HG03196 (cell line): ENCODE measurements at regions not wholly inside any gene's neighbourhood (a gene's known extent, or its start where the extent isn't known, plus 50 kb on each side); places are given as distances from the start of the nearest gene placed in this dataset.

Source experiments
- ATAC-seq: cut with Tn5 transposase; IDR thresholded peaks from one replicate; pipeline ENCODE4 v1.9.1; 2021; ENCODE audit not compliant: unreplicated experiment

- no peak for ATAC-seq
These were observed 471.7 kb downstream of the LRFN5 start for GRCh38 chr14:42078345-42078744.

- no peak for ATAC-seq
These were observed 463.4 kb downstream of the LRFN5 start for GRCh38 chr14:42070031-42070430.

GRCh38 chr14:42057111-42057510 is 450.4 kb downstream of the LRFN5 start:
- no peak for ATAC-seq

DNA sequence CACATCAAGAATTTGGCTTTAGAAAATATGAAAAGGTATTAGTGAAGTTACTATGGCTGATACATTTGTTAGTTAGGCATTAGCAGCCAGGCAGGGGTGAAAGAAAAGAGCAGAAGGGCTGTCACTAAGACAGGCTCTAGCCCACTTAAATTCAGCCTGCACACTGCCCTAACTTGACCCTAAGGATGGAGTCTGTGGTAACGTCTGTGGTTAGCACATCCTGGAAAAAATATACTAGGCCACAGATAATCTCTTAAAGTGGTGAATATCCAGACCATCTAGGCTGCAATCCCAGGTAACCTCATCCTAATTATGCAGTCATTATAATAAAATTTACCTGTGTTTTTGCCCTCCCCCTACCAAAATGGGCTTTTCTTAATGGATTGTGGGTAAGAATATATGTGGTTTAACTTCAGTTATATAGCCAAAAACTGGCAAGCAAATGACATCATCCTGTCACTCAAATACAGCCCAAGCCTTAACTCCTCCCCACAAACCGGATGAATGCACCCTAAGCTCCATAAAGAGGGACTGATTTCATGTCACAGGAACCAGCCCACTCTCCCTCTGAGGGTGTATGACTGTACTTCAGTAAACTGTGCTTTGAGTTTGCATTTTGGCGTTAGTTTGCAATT is 440.9 kb downstream of the LRFN5 start:
- ATAC-seq, result no peak

DNA sequence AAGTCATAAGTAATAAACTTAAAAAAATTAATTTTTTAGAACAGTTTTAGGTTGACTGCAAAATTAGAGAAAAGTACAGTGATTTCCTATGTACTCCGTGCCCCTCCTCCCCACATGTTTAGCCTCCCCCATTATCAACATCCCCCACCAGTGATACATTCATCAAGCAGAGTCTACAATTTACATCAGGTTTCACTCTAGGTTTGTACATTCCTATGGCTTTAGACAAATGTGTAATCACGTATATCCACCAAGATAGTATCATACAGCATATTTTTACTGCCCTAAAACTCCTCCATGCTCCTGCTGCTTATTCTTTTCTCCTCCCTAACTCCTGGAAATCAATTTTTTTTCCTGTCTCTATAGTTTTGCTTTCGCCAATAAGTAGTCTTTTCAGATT is 438.7 kb downstream of the LRFN5 start:
- ATAC-seq, result no peak

DNA sequence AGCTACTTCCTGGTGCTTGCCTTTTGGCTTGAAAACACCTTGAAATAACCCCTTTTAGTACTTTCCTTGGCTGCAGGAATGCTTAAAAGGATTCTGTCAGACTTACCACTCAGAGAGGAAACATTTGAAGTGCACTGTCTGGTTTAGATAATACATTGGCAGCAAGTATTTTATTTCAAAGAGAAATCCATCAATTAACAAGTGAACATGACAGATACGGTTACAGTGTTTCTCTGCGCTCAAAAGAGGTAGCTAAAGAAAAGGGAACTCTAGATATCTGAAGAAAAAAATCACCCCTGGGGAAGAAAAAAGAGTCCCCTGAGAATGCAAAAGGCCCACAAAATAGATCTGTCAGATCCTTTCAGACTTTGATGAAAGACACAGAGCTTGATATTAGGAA is 421.9 kb downstream of the LRFN5 start:
- no peak for ATAC-seq

- no peak for ATAC-seq
These were observed 420.6 kb downstream of the LRFN5 start for GRCh38 chr14:42027271-42027670.

DNA sequence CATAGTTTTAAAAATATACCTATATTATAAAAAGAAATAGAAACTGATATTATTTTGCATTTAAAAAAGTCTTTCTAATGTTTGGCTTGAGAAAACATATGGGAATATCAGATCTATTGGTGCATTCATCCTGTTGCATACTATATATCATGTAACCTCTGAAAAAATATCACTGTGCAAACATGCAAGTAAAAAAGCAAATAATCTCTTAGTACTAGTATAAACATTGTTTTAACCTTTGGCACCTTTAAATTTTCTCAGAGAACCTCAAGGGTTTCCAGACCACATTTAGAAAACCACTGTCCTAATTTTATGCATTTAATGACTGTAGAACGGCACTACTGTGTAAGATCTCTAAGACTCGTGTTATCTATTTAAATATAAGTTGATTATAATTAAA is 416.8 kb downstream of the LRFN5 start:
- no peak for ATAC-seq

DNA sequence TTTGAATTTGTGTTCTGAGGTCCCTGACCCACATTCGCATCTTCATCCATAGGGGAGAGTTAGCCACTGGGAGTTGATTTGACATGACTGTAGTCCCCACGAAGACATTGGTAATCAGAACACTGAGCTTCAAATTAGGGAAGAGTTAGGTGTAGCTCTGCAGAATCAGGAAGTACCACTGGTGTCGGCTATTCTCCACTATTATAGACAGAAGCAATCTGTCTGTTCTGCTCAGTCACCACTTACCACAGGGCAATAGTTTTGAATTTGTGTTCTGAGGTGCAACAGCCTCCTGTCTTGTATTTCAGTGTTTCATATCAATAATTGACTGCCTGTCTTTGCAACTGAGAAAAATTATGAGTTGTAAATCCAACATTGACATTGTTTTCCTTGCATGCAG is 407.6 kb downstream of the LRFN5 start:
- no peak for ATAC-seq

DNA sequence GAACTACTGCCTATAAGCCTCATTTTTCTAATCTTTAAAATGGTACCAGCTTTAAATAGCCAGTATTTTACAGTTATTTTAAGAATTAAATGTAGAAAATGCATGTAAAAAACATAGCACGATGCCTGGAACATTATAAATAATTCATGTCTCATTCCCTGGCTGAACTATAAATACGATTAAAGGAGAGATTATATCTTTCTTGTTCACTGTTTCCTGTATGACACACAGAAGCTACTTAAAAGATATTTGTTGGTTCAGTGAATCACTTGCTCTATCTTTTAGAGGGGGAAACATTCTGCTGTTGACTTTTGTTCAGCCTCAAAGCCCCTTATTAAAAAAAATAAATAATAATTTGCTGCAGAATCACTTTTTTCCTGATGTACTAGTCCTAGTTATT is 406.9 kb downstream of the LRFN5 start:
- ATAC-seq, result no peak

GRCh38 chr14:42013153-42013552 is 406.5 kb downstream of the LRFN5 start:
- ATAC-seq, result no peak

GRCh38 chr14:42011221-42011620 is 404.5 kb downstream of the LRFN5 start:
- no peak for ATAC-seq

DNA sequence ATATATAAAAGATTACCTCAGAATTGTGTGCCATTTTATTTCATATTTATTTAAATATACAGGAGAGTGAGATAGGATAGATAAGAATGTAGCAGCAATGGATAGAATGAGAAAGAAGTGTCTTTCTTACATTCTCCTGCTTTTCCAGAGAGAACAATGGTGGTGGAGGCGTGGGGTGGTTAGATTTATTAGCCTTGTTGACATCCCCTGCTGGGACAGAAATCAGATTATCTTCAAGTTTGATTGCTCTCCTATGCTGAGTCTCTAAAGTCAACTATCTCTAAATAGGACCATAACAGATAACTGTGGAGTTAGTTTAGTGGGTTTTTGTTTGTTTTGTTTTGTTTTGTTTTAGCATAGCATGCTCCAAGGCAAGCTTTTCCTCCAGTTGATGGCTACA is 397.6 kb downstream of the LRFN5 start:
- ATAC-seq, result no peak

DNA sequence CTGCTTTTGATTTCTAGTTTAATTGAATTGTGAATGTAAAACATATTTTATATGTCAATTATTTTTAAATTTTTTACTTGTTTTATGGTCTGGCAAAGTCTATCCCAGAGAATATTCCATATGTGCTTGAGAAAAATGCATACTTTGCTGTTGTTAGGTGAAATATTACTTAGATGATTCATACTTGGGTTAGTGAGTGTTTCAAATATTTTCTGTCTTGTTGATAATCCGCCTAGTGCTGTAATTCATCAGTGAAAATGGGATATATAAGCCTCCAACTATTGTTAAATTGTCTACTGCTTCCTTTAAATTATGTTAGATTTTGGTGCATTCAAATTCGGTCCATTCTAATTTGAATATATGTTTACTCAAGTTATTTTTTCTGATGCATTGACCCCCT is 395.5 kb downstream of the LRFN5 start:
- no peak for ATAC-seq

GRCh38 chr14:42001431-42001830 is 394.8 kb downstream of the LRFN5 start:
- ATAC-seq, result no peak

- no peak for ATAC-seq
These were observed 393.8 kb downstream of the LRFN5 start for GRCh38 chr14:42000450-42000849.

GRCh38 chr14:41993687-41994086 is 387.0 kb downstream of the LRFN5 start:
- no peak for ATAC-seq

DNA sequence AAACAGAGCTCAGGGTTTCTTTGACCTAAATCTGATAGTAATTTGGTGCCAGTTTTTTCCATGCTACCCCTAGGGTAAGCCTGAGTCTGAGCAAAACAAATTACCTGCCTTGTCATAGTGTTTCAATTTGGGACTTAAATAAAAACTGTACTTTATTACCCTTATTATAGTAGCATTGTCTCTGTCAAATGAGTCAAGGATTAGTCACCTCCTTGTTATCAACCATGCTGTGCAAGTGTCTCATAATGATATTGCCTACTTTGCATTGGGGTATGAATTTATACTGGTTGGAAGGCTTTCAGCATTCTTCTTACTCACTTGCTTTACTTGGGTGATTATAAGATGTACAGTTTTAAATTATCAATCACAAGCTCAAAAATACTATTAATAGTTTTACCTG is 380.0 kb downstream of the LRFN5 start:
- no peak for ATAC-seq

DNA sequence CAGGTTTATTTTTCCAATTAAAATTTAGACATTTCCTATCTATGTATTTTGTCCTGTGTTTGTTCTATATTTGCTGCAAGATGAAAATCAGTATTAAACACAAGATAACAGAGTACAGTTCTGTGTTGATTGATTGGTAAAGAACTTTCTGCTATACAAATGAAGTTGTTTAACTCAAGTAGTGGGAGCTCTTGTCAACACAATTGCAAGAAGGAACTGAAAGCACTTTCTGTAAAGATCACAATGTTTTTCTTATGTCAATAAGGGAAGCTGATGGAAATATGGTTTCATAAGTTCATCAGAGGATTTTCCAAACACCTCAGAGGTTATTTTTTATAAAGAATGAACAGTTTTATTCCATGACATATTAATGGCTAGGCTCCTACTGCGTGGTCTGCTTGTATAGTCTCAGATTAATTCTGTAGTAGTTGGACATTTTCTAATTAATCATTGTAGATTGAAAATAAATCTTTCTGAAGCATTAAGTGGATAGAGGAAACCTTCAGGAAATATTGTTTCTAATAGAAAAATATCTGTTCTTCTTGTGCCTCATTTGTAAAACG is 379.5 kb downstream of the LRFN5 start:
- no peak for ATAC-seq

- ATAC-seq, result no peak
These were observed 366.5 kb downstream of the LRFN5 start for GRCh38 chr14:41973178-41973577.

DNA sequence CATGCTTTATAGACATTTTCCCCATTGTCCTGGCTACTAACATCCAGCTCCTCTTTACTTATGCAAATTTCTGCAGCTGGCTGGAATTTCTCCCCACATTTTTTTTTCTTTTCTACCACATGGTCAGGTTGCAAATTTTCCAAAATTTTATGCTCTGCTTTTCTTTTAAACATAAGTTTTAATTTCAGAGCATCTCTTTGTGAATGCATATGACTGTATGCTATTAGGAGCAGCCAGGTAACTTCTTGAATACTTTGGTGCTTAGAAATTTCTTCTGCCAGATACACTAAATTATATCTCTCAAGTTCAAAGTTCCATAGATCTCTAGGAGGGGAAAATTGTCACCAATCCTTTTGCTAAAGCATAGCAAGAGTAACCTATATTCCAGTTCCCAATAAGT is 365.9 kb downstream of the LRFN5 start:
- no peak for ATAC-seq

GRCh38 chr14:41960281-41960680 is 353.6 kb downstream of the LRFN5 start:
- no peak for ATAC-seq

DNA sequence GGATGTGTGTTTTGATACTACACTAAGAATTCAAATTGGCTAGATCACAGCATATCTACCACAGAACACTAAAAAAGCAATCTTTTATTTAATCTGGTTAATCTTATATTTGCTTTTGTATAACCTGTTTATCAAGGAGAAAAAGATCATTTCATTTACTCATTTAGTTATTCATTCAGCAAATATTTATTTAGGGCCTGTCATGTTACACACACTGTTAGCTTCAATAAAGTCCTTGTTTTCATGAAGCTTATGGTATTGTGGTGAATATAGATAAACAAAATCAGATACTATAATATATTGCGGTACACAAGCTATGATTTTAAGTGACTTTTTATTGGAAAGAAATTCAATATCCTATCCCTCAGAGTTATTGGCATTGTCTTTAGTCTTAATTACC is 350.8 kb downstream of the LRFN5 start:
- no peak for ATAC-seq
